ENCODE measurements at regions not wholly inside any gene's neighbourhood (a gene's known extent, or its start where the extent isn't known, plus 50 kb on each side); places are given as distances from the start of the nearest gene placed in this dataset.

DNA sequence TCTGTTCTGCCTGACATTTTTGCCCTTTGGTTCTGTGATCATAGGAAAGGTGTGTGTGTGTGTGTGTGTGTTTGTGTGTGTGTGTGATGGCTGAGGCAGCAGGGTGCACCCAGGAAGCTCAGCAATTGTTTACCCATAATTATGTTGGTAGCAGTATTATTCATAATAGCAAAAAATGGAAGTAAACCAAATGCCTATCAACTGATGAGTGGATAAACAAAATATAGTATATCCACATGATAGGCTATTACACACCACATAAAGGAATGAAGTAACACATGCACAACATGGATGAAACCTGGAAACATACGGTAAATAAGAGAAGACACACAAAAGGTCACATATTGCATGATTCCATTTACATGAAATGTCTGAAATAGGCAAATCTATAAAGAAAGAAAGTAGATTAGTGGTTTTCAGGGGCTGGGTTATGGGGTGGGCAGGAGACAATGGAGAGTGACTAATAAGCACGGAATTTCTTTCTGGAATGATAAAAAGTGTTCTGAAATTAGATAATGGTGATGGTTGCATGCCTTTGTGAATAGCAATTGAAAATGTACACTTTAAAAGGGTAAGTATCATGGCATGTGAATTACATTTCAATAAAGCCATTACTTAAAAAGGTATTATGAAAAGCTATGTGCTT is 167.2 kb downstream of the POLR2M start:
- Histone ChIP-seq H2BK5ac (ENCODE audit: insufficient read length, low read length) (no peak overlapping the region), H3K9ac (ENCODE audit: extremely low read depth, insufficient read length, low read length) (no peak overlapping the region), H3K27ac (ENCODE audit: insufficient read length, low read depth, low read length) (no peak overlapping the region), H3K79me2 (ENCODE audit: insufficient read depth, low read length) (no peaks in the 10 kb centered on the region), H3K23me2 (ENCODE audit: insufficient read length, low read depth, low read length, poor library complexity, severe bottlenecking) (no peaks in the 10 kb centered on the region), H3K56ac (ENCODE audit: insufficient read length, low read depth, low read length) (no peak overlapping the region), H3K9me3 (ENCODE audit: control insufficient read depth, low read depth, low read length) (no peaks in the 10 kb centered on the region), H2AFZ (ENCODE audit: low read length) (no peak overlapping the region), H3T11ph (ENCODE audit: low read length) (no peak overlapping the region), H3K18ac (ENCODE audit: insufficient read length, low read depth, low read length) (no peak overlapping the region), H4K20me1 (ENCODE audit: control insufficient read depth, insufficient read depth, insufficient read length) (no peaks in the 10 kb centered on the region), H3K79me1 (ENCODE audit: insufficient read depth, low read depth, low read length, poor library complexity, severe bottlenecking) (no peaks in the 10 kb centered on the region), H2BK12ac (ENCODE audit: insufficient read length, low read depth, low read length) (no peak overlapping the region), H2BK120ac (ENCODE audit: low read depth, low read length, poor library complexity, severe bottlenecking) (no peak overlapping the region), H3K4me1 (ENCODE audit: insufficient read depth, low read length) (no peaks in the 10 kb centered on the region), H2BK15ac (ENCODE audit: low read depth, low read length) (no peak overlapping the region), H2AK5ac (ENCODE audit: insufficient read length, low read length) (no peak overlapping the region), H4K5ac (ENCODE audit: insufficient read length, low read depth, low read length) (no peak overlapping the region), H3K14ac (ENCODE audit: insufficient read depth, low read length) (no peak overlapping the region), H2BK20ac (ENCODE audit: low read depth, low read length, poor library complexity, severe bottlenecking) (no peak overlapping the region), H3K4ac (ENCODE audit: low read depth, low read length) (no peak overlapping the region), H3K27me3 (ENCODE audit: insufficient read depth, low read length) (no peaks in the 10 kb centered on the region), H4K8ac (replicated peaks; ENCODE audit: insufficient read length, low read depth, low read length) (no peak overlapping the region), H4K91ac (ENCODE audit: insufficient read length, low read depth, low read length) (no peak overlapping the region), H3K4me2 (ENCODE audit: insufficient read depth, insufficient read length, low read length) (no peak overlapping the region), H3K23ac (ENCODE audit: insufficient read length, low read depth, low read length) (no peak overlapping the region)
- Mint-ChIP-seq H3K36me3 (ENCODE audit: insufficient read depth in 1 of 3, low read depth in 3 of 3) (peaks cover 0 to 5% (median 0%) of the 10 kb centered on the region in 3 experiments; a peak in 2 of 7 replicates), H3K9me3 (peaks cover 0 to 6% of the 10 kb centered on the region in 2 experiments; a peak in 2 of 5 replicates), H3K4me3 (no peak overlapping the region), H3K27me3 (ENCODE audit: low read depth) (no peaks in the 10 kb centered on the region; the same call in 1 of the 2 replicates), H3K27ac (no peak overlapping the region), H3K4me1 (no peaks in the 10 kb centered on the region)
- no peak for TF ChIP-seq CTCF (conservative IDR thresholded peaks at IDR 0.05)
- no peak for DNase-seq
- no CpG with 5 or more reads among the region's 2 CpGs for WGBS (ENCODE audit: extremely low coverage, insufficient read length, low lambda C conversion rate)
